ENCODE measurements at regions not wholly inside any gene's neighbourhood (a gene's known extent, or its start where the extent isn't known, plus 50 kb on each side); places are given as distances from the start of the nearest gene placed in this dataset.
A peak's percentile ranks its signal among the peaks of the same experiment; 100 is the strongest.

DNA sequence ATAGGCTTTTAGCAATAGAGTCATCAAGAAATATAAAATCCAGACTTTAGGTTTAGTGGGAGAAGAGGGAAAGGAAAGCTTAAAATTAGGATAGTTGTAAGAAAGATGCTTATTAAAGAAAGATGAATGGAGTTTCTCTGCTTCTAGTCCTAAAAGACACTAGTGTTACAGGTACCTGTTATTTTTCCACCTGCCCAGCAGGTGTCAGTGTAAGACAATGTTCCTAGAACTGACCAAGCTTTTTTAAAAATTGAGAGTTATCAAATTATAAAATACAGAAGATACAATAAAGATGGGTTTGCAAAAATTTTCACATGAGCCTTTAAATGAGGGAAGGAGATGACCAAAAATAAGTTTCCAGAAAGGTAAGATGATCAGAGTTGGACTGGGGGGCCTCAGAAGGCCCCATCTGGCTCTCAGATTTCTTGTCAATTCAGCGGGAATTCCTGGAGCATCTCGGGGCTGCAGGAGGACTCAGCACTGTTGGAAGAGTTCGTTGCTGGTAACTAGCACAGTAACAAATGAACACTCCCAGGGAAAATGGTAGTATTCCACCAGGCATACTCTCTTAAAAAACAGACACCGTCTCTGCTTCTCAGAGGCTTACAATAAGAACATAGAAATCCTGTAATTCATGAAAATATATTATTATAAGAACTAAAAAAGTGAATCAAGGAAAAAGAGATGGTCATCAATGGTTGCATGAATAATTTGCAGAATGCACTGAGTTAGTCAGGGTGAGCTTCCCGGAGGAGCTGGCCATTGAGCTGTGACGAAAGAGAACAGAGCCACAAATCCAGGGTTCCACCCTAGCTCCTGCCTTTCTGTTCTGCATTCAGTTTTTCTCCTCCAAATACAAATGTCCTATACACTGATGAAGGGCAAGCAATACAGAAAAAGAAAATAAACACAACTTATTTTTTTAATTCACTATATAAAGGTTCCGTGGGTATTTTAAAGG, 71.8 kb upstream of the PIK3CG start:
- no peaks in the 10 kb centered on the region for H3K36me3 ChIP-seq (ENCODE audit: low read depth)
- no peak for ATAC-seq (ENCODE audit: low read depth)

DNA sequence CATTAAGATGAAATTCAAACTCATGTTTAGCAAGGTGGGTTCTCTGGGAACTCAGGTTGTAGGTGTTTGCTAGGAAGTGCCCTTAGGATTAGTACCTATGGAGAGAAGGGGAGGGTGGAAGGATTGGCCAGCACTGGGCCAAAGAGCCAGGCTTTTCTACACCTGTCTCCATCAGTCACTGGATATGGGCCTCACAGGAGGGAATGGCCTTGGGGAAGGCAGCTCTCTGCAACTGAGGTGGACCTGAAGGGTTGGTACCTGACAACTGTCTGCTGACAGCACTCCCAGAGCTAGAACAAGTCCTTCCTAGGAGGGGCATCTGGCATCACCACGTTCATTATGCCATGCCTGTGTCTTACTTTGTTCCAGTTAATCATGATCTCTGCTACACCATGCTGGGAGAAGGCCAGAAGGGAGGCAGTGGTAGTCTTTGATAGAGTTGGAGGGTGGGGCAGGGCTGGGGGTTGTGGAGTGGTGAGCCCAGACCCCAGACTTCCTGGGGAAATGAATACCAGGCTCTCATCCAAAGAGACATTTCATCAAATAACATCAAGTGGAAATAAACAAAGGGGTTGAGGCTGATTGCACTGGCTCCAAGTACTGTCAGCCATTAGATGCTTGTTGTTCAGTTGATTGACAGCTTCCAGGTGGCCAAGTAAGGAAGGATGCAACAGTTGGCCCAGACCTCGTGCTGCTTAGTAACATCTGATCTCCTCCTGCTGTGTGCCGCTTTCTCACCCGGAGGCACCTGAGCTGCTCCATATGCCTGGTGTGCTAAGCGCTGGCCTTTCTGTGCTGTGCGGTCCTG, 70.6 kb upstream of the PIK3CG start:
- no peaks in the 10 kb centered on the region for H3K4me1 ChIP-seq (ENCODE audit: insufficient read depth, poor library complexity, severe bottlenecking)
- no peaks in the 10 kb centered on the region for H3K27me3 ChIP-seq (ENCODE audit: insufficient read depth, poor library complexity, severe bottlenecking)
- TF ChIP-seq, protein P1, sequence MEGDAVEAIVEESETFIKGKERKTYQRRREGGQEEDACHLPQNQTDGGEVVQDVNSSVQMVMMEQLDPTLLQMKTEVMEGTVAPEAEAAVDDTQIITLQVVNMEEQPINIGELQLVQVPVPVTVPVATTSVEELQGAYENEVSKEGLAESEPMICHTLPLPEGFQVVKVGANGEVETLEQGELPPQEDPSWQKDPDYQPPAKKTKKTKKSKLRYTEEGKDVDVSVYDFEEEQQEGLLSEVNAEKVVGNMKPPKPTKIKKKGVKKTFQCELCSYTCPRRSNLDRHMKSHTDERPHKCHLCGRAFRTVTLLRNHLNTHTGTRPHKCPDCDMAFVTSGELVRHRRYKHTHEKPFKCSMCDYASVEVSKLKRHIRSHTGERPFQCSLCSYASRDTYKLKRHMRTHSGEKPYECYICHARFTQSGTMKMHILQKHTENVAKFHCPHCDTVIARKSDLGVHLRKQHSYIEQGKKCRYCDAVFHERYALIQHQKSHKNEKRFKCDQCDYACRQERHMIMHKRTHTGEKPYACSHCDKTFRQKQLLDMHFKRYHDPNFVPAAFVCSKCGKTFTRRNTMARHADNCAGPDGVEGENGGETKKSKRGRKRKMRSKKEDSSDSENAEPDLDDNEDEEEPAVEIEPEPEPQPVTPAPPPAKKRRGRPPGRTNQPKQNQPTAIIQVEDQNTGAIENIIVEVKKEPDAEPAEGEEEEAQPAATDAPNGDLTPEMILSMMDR (IDR thresholded peaks at IDR 0.05; ENCODE audit: poor library complexity, severe bottlenecking) = no peak
- H3K4me3 ChIP-seq (ENCODE audit: severe bottlenecking) = no peak overlapping the region
- no peak for ATAC-seq (ENCODE audit: low read depth)
- H3K36me3 ChIP-seq (ENCODE audit: low read depth) = no peaks in the 10 kb centered on the region
- no peak overlapping the region for H3K27ac ChIP-seq (ENCODE audit: poor library complexity, severe bottlenecking)
- no peak for DNase-seq (ENCODE audit: low spot score)
- H3K9me3 ChIP-seq (ENCODE audit: severe bottlenecking) = no peaks in the 10 kb centered on the region

More for the DNA sequence above, 71.8 kb upstream of the PIK3CG start:
- DNase-seq (ENCODE audit: low spot score) = no peak
- no peaks in the 10 kb centered on the region for H3K9me3 ChIP-seq (ENCODE audit: severe bottlenecking)
- TF ChIP-seq, protein P1 (IDR thresholded peaks at IDR 0.05; ENCODE audit: poor library complexity, severe bottlenecking) = peak; percentile 87
- H3K27me3 ChIP-seq (ENCODE audit: insufficient read depth, poor library complexity, severe bottlenecking) = no peaks in the 10 kb centered on the region
- H3K4me1 ChIP-seq (ENCODE audit: insufficient read depth, poor library complexity, severe bottlenecking) = no peaks in the 10 kb centered on the region
- no peak overlapping the region for H3K27ac ChIP-seq (ENCODE audit: poor library complexity, severe bottlenecking)
- no peak overlapping the region for H3K4me3 ChIP-seq (ENCODE audit: severe bottlenecking)

DNA sequence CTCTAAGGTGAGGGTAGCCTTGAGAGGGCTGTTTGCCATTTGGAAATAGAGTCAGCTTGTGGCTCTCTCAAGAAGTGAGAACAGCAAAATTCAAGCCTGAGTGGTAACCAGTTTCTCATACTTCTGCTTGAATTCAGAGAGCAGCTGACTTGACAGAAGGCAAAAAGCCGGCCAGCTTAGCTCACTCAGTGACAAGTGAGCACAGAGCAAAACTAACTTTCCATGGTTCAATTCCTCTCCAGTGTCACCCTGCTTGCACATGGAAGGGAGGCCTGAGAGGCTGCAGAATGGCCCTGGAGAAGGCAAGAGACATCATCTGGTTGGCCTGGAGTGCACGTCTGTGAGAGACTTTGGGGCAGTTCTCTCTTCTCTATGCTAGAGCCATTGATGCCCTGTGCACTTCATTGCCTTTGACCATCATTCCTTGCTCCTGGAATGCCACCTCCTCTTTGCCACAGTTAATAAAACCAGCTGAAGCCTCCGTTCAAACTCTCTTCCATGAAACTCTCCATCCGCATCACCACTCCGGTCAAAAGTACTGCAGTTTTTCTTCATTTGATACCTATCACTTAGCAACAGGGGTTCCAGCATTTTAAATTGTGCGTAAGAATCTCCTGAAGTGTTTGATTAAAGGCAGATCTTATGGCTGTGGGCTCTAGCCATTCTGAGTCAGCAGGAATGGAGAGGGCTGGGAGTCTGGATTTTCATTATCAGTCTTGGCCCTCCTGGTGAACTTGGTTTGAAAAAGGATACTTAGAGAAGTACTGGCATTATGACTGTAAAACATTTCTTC, 69.8 kb upstream of the PIK3CG start:
- no peaks in the 10 kb centered on the region for H3K27me3 ChIP-seq (ENCODE audit: insufficient read depth, poor library complexity, severe bottlenecking)
- H3K4me1 ChIP-seq (ENCODE audit: insufficient read depth, poor library complexity, severe bottlenecking) = no peaks in the 10 kb centered on the region
- TF ChIP-seq, protein P1 (IDR thresholded peaks at IDR 0.05; ENCODE audit: poor library complexity, severe bottlenecking) = no peak
- ATAC-seq (ENCODE audit: low read depth) = no peak
- no peak overlapping the region for H3K27ac ChIP-seq (ENCODE audit: poor library complexity, severe bottlenecking)
- H3K4me3 ChIP-seq (ENCODE audit: severe bottlenecking) = no peak overlapping the region
- no peak for DNase-seq (ENCODE audit: low spot score)
- no peaks in the 10 kb centered on the region for H3K36me3 ChIP-seq (ENCODE audit: low read depth)
- no peaks in the 10 kb centered on the region for H3K9me3 ChIP-seq (ENCODE audit: severe bottlenecking)

DNA sequence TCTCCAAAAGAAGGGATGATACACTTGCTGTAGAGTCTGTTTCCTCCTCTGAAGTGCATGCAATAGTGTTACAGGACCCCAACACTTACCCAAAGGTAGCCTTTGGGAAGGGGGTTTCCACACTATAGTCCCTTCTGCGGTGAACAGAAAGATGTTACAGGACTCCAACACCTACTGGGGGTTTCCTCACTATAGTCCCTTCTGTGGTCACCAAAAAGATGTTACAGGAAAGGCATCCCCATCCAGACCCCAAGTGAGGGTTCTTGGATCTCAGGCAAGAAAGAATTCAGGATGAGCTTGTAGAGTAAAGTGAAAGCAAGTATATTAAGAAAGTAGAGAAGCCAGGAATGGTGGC, 69.2 kb upstream of the PIK3CG start:
- no peaks in the 10 kb centered on the region for H3K36me3 ChIP-seq (ENCODE audit: low read depth)
- ATAC-seq (ENCODE audit: low read depth) (no peak), DNase-seq (ENCODE audit: low spot score) (no peak)
- no peaks in the 10 kb centered on the region for H3K27me3 ChIP-seq (ENCODE audit: insufficient read depth, poor library complexity, severe bottlenecking)
- no peak overlapping the region for H3K27ac ChIP-seq (ENCODE audit: poor library complexity, severe bottlenecking)
- no peak overlapping the region for H3K4me3 ChIP-seq (ENCODE audit: severe bottlenecking)
- TF ChIP-seq, protein P1 (IDR thresholded peaks at IDR 0.05; ENCODE audit: poor library complexity, severe bottlenecking) = no peak
- no peaks in the 10 kb centered on the region for H3K4me1 ChIP-seq (ENCODE audit: insufficient read depth, poor library complexity, severe bottlenecking)
- no peaks in the 10 kb centered on the region for H3K9me3 ChIP-seq (ENCODE audit: severe bottlenecking)

All from RWPE2 (cell line).